NT2/D1 (cell line): ENCODE measurements at regions not wholly inside any gene's neighbourhood (a gene's known extent, or its start where the extent isn't known, plus 50 kb on each side); places are given as distances from the start of the nearest gene placed in this dataset.

ENCODE experiments used
- SUZ12 ChIP-seq: IDR thresholded peaks from 2 replicates; pipeline ENCODE4 v1.6.1; 2011; ENCODE audit not compliant: insufficient read length, insufficient read depth; ENCODE audit errors: extremely low read depth
- YY1 ChIP-seq: IDR thresholded peaks from 2 replicates; pipeline ENCODE4 v1.6.1; 2011; ENCODE audit not compliant: insufficient read length, insufficient read depth
- ZNF274 ChIP-seq: IDR thresholded peaks from 2 replicates; pipeline ENCODE4 v1.6.1; 2011; ENCODE audit warnings: mild to moderate bottlenecking, low read depth, low read length

GRCh38 chrX:40279762-40280161 lies 182.0 kb upstream of the BCOR start:
- TF ChIP-seq ZNF274 (no peak), YY1 (no peak), SUZ12 (no peak)
